Esophagus muscularis mucosa (tissue), 4 donors: ENCODE measurements at regions not wholly inside any gene's neighbourhood (a gene's known extent, or its start where the extent isn't known, plus 50 kb on each side); places are given as distances from the start of the nearest gene placed in this dataset.

Experiments
- DNase-seq: peaks from one replicate; pipeline ENCODE4 v3.0.0-alpha.2; 2017; ENCODE audit errors: extremely low spot score
- H3K27ac ChIP-seq, 4 donors: fragments of 200-600 bp; sonication (generic); replicated peaks in 1 of 4; 1 replicate in 3 of 4; 2 replicates in 1 of 4; pipeline ENCODE4 v1.5.1; 2016 to 2019; ENCODE audit warnings: mild to moderate bottlenecking in 1 of 4
- H3K27me3 ChIP-seq, 4 donors: fragments of 200-600 bp; sonication (generic); one replicate each; pipeline versions ENCODE4 v1.5.1 to v1.6.0; 2016 to 2019
- H3K36me3 ChIP-seq, 4 donors: fragments of 200-600 bp; sonication (generic); one replicate each; pipeline ENCODE4 v1.5.1; 2016 to 2019
- H3K4me1 ChIP-seq, 4 donors: fragments of 200-600 bp; sonication (generic); one replicate each; pipeline ENCODE4 v1.5.1; 2016 to 2019
- H3K4me3 ChIP-seq, 4 donors: fragments of 200-600 bp; sonication (generic); 1 replicate in 2 of 4; 2 replicates in 2 of 4; pipeline ENCODE4 v1.5.1; 2016 to 2019; ENCODE audit warnings: mild to moderate bottlenecking in 4 of 4, moderate library complexity in 1 of 4
- H3K9me3 ChIP-seq, 4 donors: fragments of 200-600 bp; sonication (generic); 1 replicate in 3 of 4; 2 replicates in 1 of 4; pipeline ENCODE4 v1.5.1; 2016 to 2019
- CTCF ChIP-seq, 3 experiments: fragments of 200-600 bp in 2 of 3; fragments of 450-650 bp in 1 of 3; sonication (generic) in 2 of 3; IDR thresholded peaks; one replicate each; pipeline ENCODE4 v1.5.1; 2017 to 2019; ENCODE audit warnings: antibody characterized with exemption in 3 of 3, mild to moderate bottlenecking in 2 of 3, moderate library complexity in 1 of 3
- EP300 ChIP-seq: sonication (generic); formaldehyde crosslinking; IDR thresholded peaks from one replicate; pipeline ENCODE4 v1.6.1; 2017; ENCODE audit warnings: antibody characterized with exemption
- POLR2A ChIP-seq: fragments of 450-650 bp; IDR thresholded peaks from one replicate; pipeline ENCODE4 v1.6.1; 2017; ENCODE audit warnings: antibody characterized with exemption, moderate library complexity, mild to moderate bottlenecking, low read depth
- POLR2AphosphoS5 ChIP-seq, 2 donors: sonication (generic); formaldehyde crosslinking; IDR thresholded peaks; one replicate each; pipeline ENCODE4 v1.6.1; 2017; ENCODE audit warnings: antibody characterized with exemption in 2 of 2
- WGBS: methylation state at CpG from one replicate; pipeline ENCODE4 v1.1.5; 2018; 5-methylcytosine and 5-hydroxymethylcytosine counted together
- intact Hi-C: fragments of 100-400 bp; cut with DNase I; formaldehyde crosslinking; loops from one replicate; pipeline ENCODE4 v1.15.1; 2023

DNA sequence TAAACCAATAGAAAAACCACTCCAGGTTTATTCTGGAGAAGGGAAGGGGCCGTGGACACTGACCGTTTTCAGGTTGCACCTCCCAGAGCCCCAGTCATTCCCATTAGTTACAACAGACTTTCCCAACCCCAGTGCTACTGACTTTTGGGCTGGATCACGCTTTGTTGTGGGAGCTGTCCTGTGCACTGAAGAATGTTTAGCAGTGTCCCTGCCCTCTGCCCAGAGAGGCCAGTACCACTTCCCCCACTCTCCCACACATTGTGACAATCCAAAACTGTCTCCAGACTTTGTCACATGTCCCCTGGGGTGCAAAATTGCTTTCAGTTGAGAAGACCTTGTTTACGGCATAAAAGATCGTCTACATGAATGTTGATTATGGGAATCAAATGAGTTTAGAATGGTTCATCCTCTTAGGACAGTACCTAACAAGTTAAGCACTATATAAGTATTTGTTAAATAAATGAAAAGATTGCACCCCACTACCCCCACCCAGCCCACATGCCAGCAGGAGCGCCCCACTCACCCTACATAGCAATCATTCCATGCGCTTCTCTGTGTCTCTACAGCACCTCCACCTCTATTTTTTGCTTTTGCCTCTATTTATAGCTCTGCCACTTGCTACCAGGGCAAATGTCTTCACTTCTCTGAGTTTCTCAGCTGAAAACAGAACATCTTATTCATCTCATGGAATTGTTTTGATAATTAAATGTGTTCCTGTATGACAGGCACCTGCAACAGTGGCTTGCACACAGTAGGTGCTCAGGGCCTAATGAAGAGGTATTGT is 104.9 kb downstream of the AXIN2 start:
- Histone ChIP-seq H3K4me3 (no peak overlapping the region), H3K27me3 (no peaks in the 10 kb centered on the region), H3K9me3 (no peaks in the 10 kb centered on the region), H3K27ac (peak overlapping the region; percentile 26 to 45 (median 40)), H3K4me1 (peaks cover 22 to 35% (median 28%) of the 10 kb centered on the region in 4 donors), H3K36me3 (no peaks in the 10 kb centered on the region)
- no peak for TF ChIP-seq EP300
- no peak for TF ChIP-seq POLR2AphosphoS5 (IDR thresholded peaks at IDR 0.05)
- TF ChIP-seq POLR2A, result no peak
- no peak for TF ChIP-seq CTCF (IDR thresholded peaks at IDR 0.05)
- intact Hi-C loops, result loop anchor here (5.0 to 10.0 kb wide), 2 partner anchors 172 to 261 kb away; no protein-coding TSS in a partner anchor
- no peak for DNase-seq
- WGBS, result 72% methylated on average over 7 of the region's 7 CpGs

DNA sequence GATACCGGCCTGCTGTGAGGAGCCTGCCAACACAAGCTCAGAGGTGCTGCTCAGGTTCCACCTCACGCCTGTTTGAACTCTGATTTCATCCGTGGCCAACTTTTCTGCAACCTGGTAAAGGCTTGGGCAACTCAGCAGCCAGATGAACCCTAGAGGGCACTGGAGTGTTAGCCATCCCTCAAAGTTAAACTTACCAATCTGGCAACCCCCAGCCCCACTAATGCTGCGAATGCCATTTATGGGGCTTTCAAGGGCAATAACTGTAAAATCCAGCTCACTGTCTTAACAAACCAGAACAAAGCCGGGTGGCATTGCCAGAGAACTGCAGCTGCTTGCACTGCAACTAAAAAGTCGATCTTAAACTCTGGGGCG is 105.5 kb downstream of the AXIN2 start:
- TF ChIP-seq CTCF (IDR thresholded peaks at IDR 0.05) (peak; percentile 42 to 53 (median 43)), POLR2AphosphoS5 (IDR thresholded peaks at IDR 0.05) (no peak)
- 50% methylated on average over 7 of the region's 7 CpGs for WGBS
- H3K9me3 ChIP-seq, result no peaks in the 10 kb centered on the region
- H3K27me3 ChIP-seq, result no peaks in the 10 kb centered on the region
- no peak overlapping the region for H3K4me3 ChIP-seq
- H3K36me3 ChIP-seq, result no peaks in the 10 kb centered on the region
- H3K27ac ChIP-seq, result peak overlapping the region; percentile 26 to 45 (median 40)
- H3K4me1 ChIP-seq, result peaks cover 22 to 35% (median 28%) of the 10 kb centered on the region in 4 donors
- DNase-seq, result no peak
- intact Hi-C loops, result loop anchor here (5.0 to 10.0 kb wide), 2 partner anchors 171 to 261 kb away; no protein-coding TSS in a partner anchor

- 78% methylated on average over 11 of the region's 11 CpGs for WGBS
- Histone ChIP-seq H3K36me3 (no peaks in the 10 kb centered on the region), H3K4me3 (no peak overlapping the region), H3K9me3 (no peaks in the 10 kb centered on the region), H3K27ac (peak overlapping the region; percentile 26 to 45 (median 40)), H3K27me3 (no peaks in the 10 kb centered on the region), H3K4me1 (peaks cover 22 to 35% (median 28%) of the 10 kb centered on the region in 4 donors)
- TF ChIP-seq POLR2A, result no peak
- TF ChIP-seq CTCF (IDR thresholded peaks at IDR 0.05), result no peak
- TF ChIP-seq POLR2AphosphoS5 (IDR thresholded peaks at IDR 0.05), result no peak
- DNase-seq, result no peak
- intact Hi-C loops, result loop anchor here (5.0 to 10.0 kb wide), 2 partner anchors 171 to 262 kb away; no protein-coding TSS in a partner anchor
Measured at GRCh38 chr17:65455154-65455971, 106.1 kb downstream of the AXIN2 start.

- H3K36me3 ChIP-seq, result no peaks in the 10 kb centered on the region
- 90% methylated on average over 4 of the region's 4 CpGs for WGBS
- intact Hi-C loops, result loop anchor here (10.0 kb wide), 1 partner anchor 169 kb away; no protein-coding TSS in a partner anchor
- H3K9me3 ChIP-seq, result no peaks in the 10 kb centered on the region
- DNase-seq, result no peak
- H3K27me3 ChIP-seq, result no peaks in the 10 kb centered on the region
- TF ChIP-seq POLR2AphosphoS5 (IDR thresholded peaks at IDR 0.05), result no peak
- TF ChIP-seq POLR2A, result no peak
- no peak for TF ChIP-seq EP300
- H3K4me3 ChIP-seq, result no peak overlapping the region
- H3K27ac ChIP-seq, result no peak overlapping the region
- peaks cover 17 to 24% (median 19%) of the 10 kb centered on the region in 4 donors for H3K4me1 ChIP-seq
Measured at GRCh38 chr17:65453204-65453931, 108.1 kb downstream of the AXIN2 start.
